ENCODE measurements at regions not wholly inside any gene's neighbourhood (a gene's known extent, or its start where the extent isn't known, plus 50 kb on each side); places are given as distances from the start of the nearest gene placed in this dataset.

DNA sequence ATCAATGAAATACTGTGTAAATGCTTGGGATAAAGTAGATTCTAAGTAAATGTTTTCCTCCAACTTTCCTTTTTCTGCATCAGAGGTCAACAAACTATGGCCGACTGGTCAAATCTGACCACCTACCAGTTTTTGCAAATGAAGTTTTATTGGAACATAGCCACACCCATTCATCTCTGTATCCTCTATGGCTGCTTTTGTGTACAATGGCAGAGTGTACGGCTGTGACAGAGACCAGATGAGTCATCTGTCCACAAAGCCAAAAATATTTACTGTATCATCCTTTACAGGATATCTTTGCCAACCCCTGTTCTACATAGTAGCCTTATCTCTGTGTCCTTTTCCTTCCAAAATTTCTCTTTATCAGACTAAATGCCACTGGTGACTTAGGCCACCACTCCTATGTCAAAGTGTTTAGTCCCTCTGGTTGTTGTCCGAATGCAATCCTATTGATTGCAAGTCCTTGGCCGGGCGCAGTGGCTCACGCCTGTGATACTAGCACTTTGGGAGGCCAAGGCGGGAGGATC is 218.4 kb upstream of the KLF4 start:
- TF ChIP-seq CTCF (conservative IDR thresholded peaks at IDR 0.05 in 1 of 2, IDR thresholded peaks at IDR 0.05 in 1 of 2; ENCODE audit: extremely low read depth in 1 of 2, insufficient read depth in 1 of 2, low read depth in 1 of 2, low read length in 2 of 2) (no peak), EZH2 (IDR thresholded peaks at IDR 0.05; ENCODE audit: borderline replicate concordance, low read length) (no peak)
